ENCODE measurements at regions not wholly inside any gene's neighbourhood (a gene's known extent, or its start where the extent isn't known, plus 50 kb on each side); places are given as distances from the start of the nearest gene placed in this dataset.
"Not testable (repeated sequence)": the region's sequence is repeated elsewhere in the genome, so short reads cannot be mapped to it uniquely, and the experiment has no call there.

- no peak for DNase-seq
Measured at GRCh38 chr7:152502813-152503790, 67.3 kb upstream of the KMT2C start.

- DNase-seq = no peak
Measured at GRCh38 chr7:152501506-152501905, 65.7 kb upstream of the KMT2C start.

- DNase-seq = not testable (repeated sequence)
Measured at GRCh38 chr7:152499969-152500368, 64.2 kb upstream of the KMT2C start.

GRCh38 chr7:152495867-152496266, 60.1 kb upstream of the KMT2C start:
- no peak for DNase-seq

GRCh38 chr7:152492952-152493351, 57.1 kb upstream of the KMT2C start:
- DNase-seq = no peak

- DNase-seq = no peak
Measured at GRCh38 chr7:152489044-152489443, 53.2 kb upstream of the KMT2C start.

- DNase-seq = no peak
Measured at GRCh38 chr7:152486968-152487367, 51.2 kb upstream of the KMT2C start.

- no peak for DNase-seq
Measured at GRCh38 chr7:152485826-152486225, 50.0 kb upstream of the KMT2C start.
